ENCODE measurements at regions not wholly inside any gene's neighbourhood (a gene's known extent, or its start where the extent isn't known, plus 50 kb on each side); places are given as distances from the start of the nearest gene placed in this dataset.

GRCh38 chr10:3421537-3422257, 249.1 kb upstream of the PITRM1 start:
- no peak for DNase-seq

GRCh38 chr10:3420527-3421469, 248.2 kb upstream of the PITRM1 start:
- DNase-seq: no peak

- DNase-seq: no peak
Observed at GRCh38 chr10:3419719-3420495, 247.3 kb upstream of the PITRM1 start.

- no peak for DNase-seq
Observed at GRCh38 chr10:3418926-3419325, 246.3 kb upstream of the PITRM1 start.

GRCh38 chr10:3418041-3418754, 245.6 kb upstream of the PITRM1 start:
- DNase-seq: no peak

GRCh38 chr10:3417096-3417495, 244.5 kb upstream of the PITRM1 start:
- no peak for DNase-seq

GRCh38 chr10:3415878-3416605, 243.5 kb upstream of the PITRM1 start:
- no peak for DNase-seq

GRCh38 chr10:3415038-3415736, 242.6 kb upstream of the PITRM1 start:
- DNase-seq: no peak

GRCh38 chr10:3414667-3415023, 242.1 kb upstream of the PITRM1 start:
- no peak for DNase-seq

GRCh38 chr10:3413937-3414666, 241.5 kb upstream of the PITRM1 start:
- DNase-seq: no peak

- DNase-seq: no peak
Observed at GRCh38 chr10:3412646-3413045, 240.1 kb upstream of the PITRM1 start.

GRCh38 chr10:3412071-3412582, 239.5 kb upstream of the PITRM1 start:
- DNase-seq: no peak

- DNase-seq: no peak
Observed at GRCh38 chr10:3411044-3411443, 238.5 kb upstream of the PITRM1 start.

- DNase-seq: no peak
Observed at GRCh38 chr10:3409928-3410327, 237.3 kb upstream of the PITRM1 start.

GRCh38 chr10:3408603-3409365, 236.2 kb upstream of the PITRM1 start:
- DNase-seq: no peak

GRCh38 chr10:3407208-3407607, 234.6 kb upstream of the PITRM1 start:
- no peak for DNase-seq

GRCh38 chr10:3406556-3406955, 234.0 kb upstream of the PITRM1 start:
- no peak for DNase-seq

- DNase-seq: no peak
Observed at GRCh38 chr10:3404381-3404780, 231.8 kb upstream of the PITRM1 start.

- no peak for DNase-seq
Observed at GRCh38 chr10:3402187-3402751, 229.7 kb upstream of the PITRM1 start.
